Endothelial cell of umbilical vein (primary cell): ENCODE measurements at regions not wholly inside any gene's neighbourhood (a gene's known extent, or its start where the extent isn't known, plus 50 kb on each side); places are given as distances from the start of the nearest gene placed in this dataset.

Experiments used
- BruUV-seq: library from RNA; stranded (reverse); fragments of 400-500 nt; replicated peaks from 2 replicates; lab custom pipeline; 2021; lab: Mats Ljungman, UMichigan
- CTCF ChIA-PET: fragments of 300-600, 350-600 bp; sonication (Branson Sonifier 250); formaldehyde crosslinking; loops from one replicate; lab custom pipeline; 2021; ENCODE audit warnings: antibody characterized with exemption, inconsistent platforms; lab: Charles Lee
- POLR2A ChIA-PET: fragments of 300-600, 350-600 bp; sonication (Branson Sonifier 250); formaldehyde crosslinking; loops from one replicate; lab custom pipeline; 2021; ENCODE audit warnings: antibody characterized with exemption, inconsistent platforms; lab: Charles Lee
- DNase-seq: peaks from one replicate; pipeline ENCODE4 v3.0.0-alpha.2; 2011; ENCODE audit warnings: low read depth, low spot score
- FAIRE-seq: peaks from 2 replicates; lab custom pipeline; 2011; peaks lifted over from hg19 to GRCh38; lab: Jason Lieb, UNC
- H2AFZ ChIP-seq: 2 replicates; pipeline ENCODE4 v1.6.0; 2012; ENCODE audit warnings: low read depth, low read length, control low read depth, inconsistent platforms
- H3K27ac ChIP-seq: 2 replicates; pipeline ENCODE4 v1.5.1; 2011; ENCODE audit warnings: low read depth, mild to moderate bottlenecking, control low read depth, low read length, moderate library complexity; ENCODE audit not compliant: insufficient read depth
- H3K27me3 ChIP-seq, 2 experiments: 2 replicates each; pipeline versions ENCODE4 v1.6.0 to v1.6.1; 2011; ENCODE audit warnings: low read length in 2 of 2, mixed read lengths in 1 of 2; ENCODE audit not compliant: control insufficient read depth in 2 of 2, insufficient read depth in 2 of 2
- H3K36me3 ChIP-seq, 2 experiments: 2 replicates in 1 of 2; 3 replicates in 1 of 2; pipeline ENCODE4 v1.5.1; 2011; ENCODE audit warnings: low read length in 2 of 2, mild to moderate bottlenecking in 1 of 2, moderate library complexity in 1 of 2; ENCODE audit not compliant: control insufficient read depth in 2 of 2, insufficient read depth in 2 of 2; ENCODE audit errors: extremely low read depth in 1 of 2
- H3K4me1 ChIP-seq: 3 replicates; pipeline ENCODE4 v1.5.1; 2011; ENCODE audit warnings: mild to moderate bottlenecking, low read length; ENCODE audit not compliant: control insufficient read depth, insufficient read depth; ENCODE audit errors: extremely low read depth
- H3K4me2 ChIP-seq: 2 replicates; pipeline ENCODE4 v1.6.1; 2011; ENCODE audit warnings: low read length, control low read depth, mixed read lengths; ENCODE audit not compliant: insufficient read depth
- H3K4me3 ChIP-seq, 3 experiments: fragments of 200-600 bp in 1 of 3; sonication (generic), shearing (Covaris generic) in 1 of 3; replicated peaks in 1 of 3; 2 replicates each; pipeline ENCODE4 v1.5.1; 2011 to 2016; ENCODE audit warnings: control low read depth in 3 of 3, low read length in 3 of 3, mild to moderate bottlenecking in 2 of 3, inconsistent platforms in 1 of 3, low read depth in 1 of 3, moderate library complexity in 1 of 3; ENCODE audit not compliant: insufficient read depth in 1 of 3
- H3K79me2 ChIP-seq: 2 replicates; pipeline ENCODE4 v1.6.0; 2012; ENCODE audit warnings: low read length, inconsistent platforms; ENCODE audit not compliant: control insufficient read depth, insufficient read depth
- H3K9ac ChIP-seq: replicated peaks from 2 replicates; pipeline ENCODE3; 2011; ENCODE audit warnings: low read length, control low read depth; ENCODE audit not compliant: insufficient read depth; ENCODE audit errors: extremely low read depth
- H3K9me1 ChIP-seq: replicated peaks from 3 replicates; pipeline ENCODE4 v1.6.0; 2011; ENCODE audit warnings: mild to moderate bottlenecking, low read length; ENCODE audit not compliant: control insufficient read depth, insufficient read depth; ENCODE audit errors: extremely low read depth
- H3K9me3 ChIP-seq: replicated peaks from 2 replicates; pipeline ENCODE4 v1.5.1; 2012; ENCODE audit warnings: low read length, inconsistent platforms; ENCODE audit not compliant: control insufficient read depth, insufficient read depth
- H4K20me1 ChIP-seq: replicated peaks from 2 replicates; pipeline ENCODE3; 2011; ENCODE audit warnings: mild to moderate bottlenecking, low read length; ENCODE audit not compliant: control insufficient read depth, insufficient read depth; ENCODE audit errors: extremely low read depth
- EZH2 ChIP-seq: IDR thresholded peaks from 2 replicates; pipeline ENCODE4 v1.6.1; 2012; ENCODE audit warnings: borderline replicate concordance, low read depth, mild to moderate bottlenecking, moderate library complexity, low read length, inconsistent platforms; ENCODE audit not compliant: severe bottlenecking
- MYC ChIP-seq: IDR thresholded peaks from one replicate; pipeline ENCODE4 v1.6.1; 2011; ENCODE audit warnings: mild to moderate bottlenecking, low read depth, low read length
- POLR2AphosphoS5 ChIP-seq: IDR thresholded peaks from 2 replicates; pipeline ENCODE4 v1.6.1; 2012; ENCODE audit warnings: low read depth, mild to moderate bottlenecking, control low read depth, low read length, moderate library complexity; ENCODE audit not compliant: insufficient read depth
- dilution Hi-C: fragments of 300-500 bp; cut with MboI; formaldehyde crosslinking; loops from one replicate; pipeline ENCODE4 v1.15.0; 2019; ENCODE audit warnings: low sequenced_read_pairs; ENCODE audit not compliant: extremely low pct_ligation_motif_present
- intact Hi-C: fragments of 100-400 bp; cut with micrococcal nuclease; formaldehyde crosslinking; loops from one replicate; pipeline ENCODE4 v1.10.0; 2022
- TF ChIP-seq, protein P1 (sequence below): IDR thresholded peaks from 2 replicates; pipeline ENCODE4 v1.6.1; 2011; ENCODE audit not compliant: insufficient read depth, insufficient read length

DNA sequence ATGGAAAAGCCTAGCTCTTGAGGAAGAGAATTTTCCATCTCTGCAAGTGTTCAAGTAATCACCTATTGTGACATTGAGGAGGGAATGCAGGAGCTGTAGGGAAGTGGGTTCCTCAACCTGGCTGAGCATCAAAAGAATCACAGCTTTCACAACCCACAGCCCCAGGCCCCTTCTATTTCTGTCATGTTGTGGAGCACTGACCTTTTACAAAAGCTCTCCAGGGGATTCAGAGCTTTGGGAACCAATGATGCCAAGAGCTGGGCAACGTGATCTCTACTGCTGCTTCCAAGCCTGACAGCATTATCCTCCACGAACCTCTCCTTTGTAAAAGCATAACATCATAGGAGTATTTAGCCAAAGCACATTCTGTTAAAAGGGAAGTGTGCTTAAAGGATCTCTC is 231.1 kb downstream of the ADAMTS9 start:
- Histone ChIP-seq H2AFZ (no peak overlapping the region), H3K27me3 (peaks cover 12 to 17% of the 10 kb centered on the region in 2 experiments), H3K4me3 (no peak overlapping the region), H3K79me2 (no peaks in the 10 kb centered on the region), H3K4me1 (no peaks in the 10 kb centered on the region), H3K9me1 (no peaks in the 10 kb centered on the region), H3K4me2 (no peak overlapping the region), H3K9ac (no peak overlapping the region), H3K36me3 (no peaks in the 10 kb centered on the region), H3K9me3 (no peaks in the 10 kb centered on the region), H3K27ac (no peak overlapping the region), H4K20me1 (no peaks in the 10 kb centered on the region)
- ChIA-PET CTCF (no interaction called here), POLR2A (no interaction called here)
- no TSS peak for BruUV-seq
- FAIRE-seq (no peak), DNase-seq (no peak)
- intact Hi-C loops: no loop called here
- dilution Hi-C loops: loop anchor here (25.0 kb wide), 1 partner anchor 419 kb away; no protein-coding TSS in a partner anchor
- TF ChIP-seq, protein P1, sequence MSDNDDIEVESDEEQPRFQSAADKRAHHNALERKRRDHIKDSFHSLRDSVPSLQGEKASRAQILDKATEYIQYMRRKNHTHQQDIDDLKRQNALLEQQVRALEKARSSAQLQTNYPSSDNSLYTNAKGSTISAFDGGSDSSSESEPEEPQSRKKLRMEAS: no peak
- TF ChIP-seq MYC (no peak), EZH2 (no peak)

DNA sequence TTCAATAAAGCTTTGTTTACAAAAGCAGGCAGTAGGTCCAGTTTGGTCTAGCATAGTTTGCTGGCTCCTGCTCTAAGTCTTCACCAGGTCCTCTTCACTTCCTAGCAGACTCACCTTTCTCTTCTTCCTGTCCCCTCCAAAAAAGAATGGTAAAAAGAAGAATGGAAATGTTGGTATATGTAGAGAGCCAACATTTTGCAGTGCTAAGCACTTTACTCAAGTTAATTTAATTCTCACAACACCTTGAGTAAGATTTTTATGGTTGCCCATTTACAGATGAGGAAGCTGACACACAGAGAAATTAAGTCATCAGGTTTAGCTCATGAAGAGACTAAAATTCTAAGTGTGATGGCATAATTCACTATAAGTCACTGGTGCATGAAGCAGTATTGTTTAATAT is 230.1 kb upstream of the PRICKLE2 start:
- no peak overlapping the region for H3K27ac ChIP-seq
- no peaks in the 10 kb centered on the region for H3K9me1 ChIP-seq
- no peaks in the 10 kb centered on the region for H4K20me1 ChIP-seq
- H3K27me3 ChIP-seq: peaks cover 18 to 23% of the 10 kb centered on the region in 2 experiments
- no TSS peak for BruUV-seq
- no peaks in the 10 kb centered on the region for H3K36me3 ChIP-seq
- TF ChIP-seq, protein P1: no peak
- TF ChIP-seq POLR2AphosphoS5: no peak
- TF ChIP-seq MYC: no peak
- no peaks in the 10 kb centered on the region for H3K9me3 ChIP-seq
- FAIRE-seq (no peak), DNase-seq (no peak)
- H3K4me2 ChIP-seq: no peak overlapping the region
- H3K4me1 ChIP-seq: no peaks in the 10 kb centered on the region
- CTCF ChIA-PET: interaction anchor here (0.6 to 4.5 kb wide), 3 partner anchors 8 to 1255 kb away, joined by 3 to 19 read pairs (median 4); no protein-coding TSS in a partner anchor
- H3K4me3 ChIP-seq: no peak overlapping the region
- POLR2A ChIA-PET: no interaction called here
- no peaks in the 10 kb centered on the region for H3K79me2 ChIP-seq
- no peak overlapping the region for H2AFZ ChIP-seq
- no peak overlapping the region for H3K9ac ChIP-seq
- dilution Hi-C loops (loop anchor here (25.0 kb wide), 1 partner anchor 418 kb away; no protein-coding TSS in a partner anchor), intact Hi-C loops (no loop called here)
